22Rv1 (cell line): ENCODE measurements at regions not wholly inside any gene's neighbourhood (a gene's known extent, or its start where the extent isn't known, plus 50 kb on each side); places are given as distances from the start of the nearest gene placed in this dataset.

Source experiments
- CTCF ChIP-seq: fragments of 450-650 bp; IDR thresholded peaks from 2 replicates; pipeline ENCODE4 v1.5.1; 2017; ENCODE audit warnings: mild to moderate bottlenecking
- ZFX ChIP-seq: fragments of 450-650 bp; IDR thresholded peaks from 2 replicates; pipeline ENCODE4 v1.6.1; 2017; ENCODE audit warnings: antibody characterized with exemption, borderline replicate concordance

GRCh38 chr1:121448851-121449250 is 264.1 kb downstream of the SRGAP2C start:
- TF ChIP-seq CTCF (no peak), ZFX (no peak)
